HG03439 (cell line): ENCODE measurements at regions not wholly inside any gene's neighbourhood (a gene's known extent, or its start where the extent isn't known, plus 50 kb on each side); places are given as distances from the start of the nearest gene placed in this dataset.

Experiments
- ATAC-seq: cut with Tn5 transposase; IDR thresholded peaks from one replicate; pipeline ENCODE4 v1.9.1; 2021; ENCODE audit warnings: mild to moderate bottlenecking, moderate library complexity; ENCODE audit not compliant: unreplicated experiment

DNA sequence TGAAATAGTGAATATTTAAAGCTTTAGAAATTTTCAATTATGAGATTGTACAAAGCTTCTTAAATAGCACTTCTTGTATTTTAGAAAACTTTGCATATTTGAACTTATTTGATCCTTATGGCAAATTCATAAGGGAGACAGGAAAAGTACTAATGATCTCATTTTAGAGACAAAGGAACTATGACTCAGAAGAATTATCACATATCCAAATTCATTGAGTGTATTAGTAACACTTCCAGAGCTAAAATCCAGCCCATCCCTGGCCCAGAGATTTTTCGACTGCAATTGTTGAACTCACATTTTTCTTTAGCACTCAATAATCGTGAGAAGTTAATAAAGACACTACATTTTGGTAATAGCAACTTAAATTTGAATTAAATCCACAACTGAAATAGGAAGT is 704.3 kb downstream of the EPM2A start:
- no peak for ATAC-seq

DNA sequence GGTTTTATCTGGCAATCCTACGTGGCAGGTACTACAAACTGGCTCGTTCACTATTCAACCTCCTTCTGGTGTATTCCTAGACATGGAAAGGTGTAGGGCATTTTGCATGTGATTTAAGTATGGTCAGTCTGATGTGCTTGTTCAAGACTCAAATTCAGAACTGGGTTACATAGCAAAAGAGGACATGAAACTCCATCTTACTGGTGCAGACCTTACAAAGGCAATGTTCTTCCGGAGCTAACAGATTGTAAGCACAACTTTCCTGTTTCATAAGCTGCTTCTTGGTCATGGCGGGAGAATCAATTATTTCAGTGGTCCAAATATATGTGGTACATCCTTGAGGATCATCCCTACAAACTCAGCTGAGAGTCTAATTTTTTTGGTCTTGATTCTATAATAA is 703.4 kb downstream of the EPM2A start:
- no peak for ATAC-seq

DNA sequence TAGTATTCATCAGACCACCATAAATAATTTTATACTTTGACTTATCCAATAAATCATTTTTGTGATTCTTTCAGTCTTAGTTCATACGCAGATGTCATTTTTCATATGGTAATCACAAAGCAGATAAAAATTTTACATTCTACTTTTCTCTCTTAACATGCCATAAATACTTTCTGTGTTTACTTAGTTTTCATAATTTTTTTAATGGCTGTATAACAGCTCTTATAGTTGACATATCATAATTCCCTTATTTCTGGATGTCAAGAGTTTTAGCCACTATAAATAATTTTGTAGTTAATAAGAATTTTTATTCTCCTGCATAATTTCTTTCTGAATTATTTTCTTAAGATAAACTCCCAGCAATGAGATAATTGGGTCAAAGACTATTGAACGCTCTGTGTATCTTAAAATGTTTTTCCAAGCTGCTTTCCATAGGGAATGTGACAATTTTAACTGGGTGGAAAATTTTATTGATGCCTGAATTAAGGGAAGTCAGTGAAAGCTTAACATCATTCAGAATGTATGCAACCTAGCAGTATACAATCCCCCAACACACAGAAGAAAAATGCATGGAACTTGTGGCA is 702.7 kb downstream of the EPM2A start:
- no peak for ATAC-seq

- ATAC-seq = no peak
Observed at GRCh38 chr6:145034664-145035063, 700.7 kb downstream of the EPM2A start.

DNA sequence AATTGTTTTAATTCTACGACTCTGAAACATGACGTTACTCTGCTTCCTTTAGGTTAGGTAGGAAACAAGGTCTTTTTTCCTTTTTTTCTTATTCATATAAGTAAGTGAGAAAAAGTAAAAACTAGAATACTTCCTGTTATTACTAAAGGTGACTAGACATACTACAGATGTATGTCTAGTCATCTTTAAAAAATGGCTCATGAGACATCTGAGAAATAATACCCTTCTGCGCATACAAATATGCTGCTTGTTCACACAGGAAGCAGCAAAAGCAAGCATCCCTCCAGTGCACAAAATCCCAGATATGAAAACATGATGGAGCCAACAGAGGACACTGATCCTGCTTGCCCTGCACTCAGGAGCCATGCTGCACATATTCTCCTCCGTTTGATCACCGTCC is 699.1 kb downstream of the EPM2A start:
- no peak for ATAC-seq

GRCh38 chr6:145036848-145037567 is 698.3 kb downstream of the EPM2A start:
- no peak for ATAC-seq

- ATAC-seq = no peak
Observed at GRCh38 chr6:145042559-145042958, 692.8 kb downstream of the EPM2A start.

- ATAC-seq = no peak
Observed at GRCh38 chr6:145043926-145044500, 691.3 kb downstream of the EPM2A start.

DNA sequence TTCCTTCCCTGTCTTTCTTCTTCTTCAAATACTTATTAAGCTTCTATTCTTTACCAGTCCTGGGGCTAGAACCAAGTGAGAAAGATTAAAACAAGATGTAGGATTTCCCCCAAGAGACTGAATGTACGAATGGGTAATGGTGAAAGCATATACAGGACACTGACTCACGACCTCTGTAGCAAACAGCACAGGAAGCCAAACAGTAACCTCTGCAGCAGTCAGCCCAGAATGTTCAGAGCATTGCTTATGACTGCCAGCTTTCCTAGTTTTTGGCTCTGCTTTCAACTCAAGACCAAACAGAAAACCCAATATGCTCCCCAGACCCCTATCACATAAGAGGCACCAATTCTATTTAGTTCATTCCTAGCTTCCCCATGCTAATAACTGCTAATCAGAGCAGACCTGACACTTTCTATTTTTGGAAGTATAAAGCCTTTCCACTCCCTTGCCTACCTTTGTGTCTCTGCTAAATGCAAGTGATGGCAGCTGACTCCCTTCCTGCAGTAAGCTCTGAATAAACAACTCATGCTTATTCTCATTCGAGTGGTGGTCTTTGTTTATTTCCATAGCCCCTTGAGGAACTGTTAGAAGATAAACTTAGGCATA is 690.6 kb downstream of the EPM2A start:
- no peak for ATAC-seq

- no peak for ATAC-seq
Observed at GRCh38 chr6:145045582-145045981, 689.7 kb downstream of the EPM2A start.

GRCh38 chr6:145047891-145048290 is 687.4 kb downstream of the EPM2A start:
- no peak for ATAC-seq

DNA sequence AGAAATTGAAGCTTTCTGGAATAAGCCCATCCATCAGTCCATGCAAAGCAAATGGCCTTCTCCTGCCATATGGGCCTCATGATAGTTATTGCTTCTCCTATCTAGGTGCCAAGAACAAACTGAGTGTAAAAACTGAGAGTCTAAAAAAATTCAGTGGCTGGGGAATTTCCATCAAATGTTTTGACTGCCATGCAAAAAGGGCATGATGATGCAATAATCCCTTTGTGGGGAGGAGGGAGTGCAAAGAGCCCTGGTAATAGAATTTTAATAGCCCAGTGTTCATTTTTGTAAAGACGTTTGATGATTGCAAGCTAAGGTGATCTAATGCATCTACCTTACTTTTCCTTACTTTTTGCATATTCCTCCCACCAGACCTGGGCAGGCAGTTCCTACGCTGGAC is 683.7 kb downstream of the EPM2A start:
- no peak for ATAC-seq

DNA sequence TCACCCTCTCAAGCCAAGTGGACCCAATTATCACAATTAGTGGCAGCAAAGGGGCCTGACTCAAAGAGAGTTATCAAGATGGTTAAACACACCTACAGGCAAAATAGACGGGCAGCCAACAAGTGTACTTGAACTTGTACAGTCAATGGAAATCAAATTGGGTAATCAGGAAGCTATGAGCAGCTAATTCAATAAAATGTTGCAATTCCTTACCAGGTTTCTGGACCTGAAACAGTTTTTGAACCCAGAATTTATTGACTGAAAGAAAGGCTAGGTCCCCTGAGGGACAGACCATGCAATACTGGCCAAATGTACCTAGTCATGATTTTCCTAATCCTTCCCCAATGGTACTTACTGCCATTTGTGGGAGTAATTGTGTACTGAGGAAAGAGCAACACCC is 679.8 kb downstream of the EPM2A start:
- no peak for ATAC-seq

DNA sequence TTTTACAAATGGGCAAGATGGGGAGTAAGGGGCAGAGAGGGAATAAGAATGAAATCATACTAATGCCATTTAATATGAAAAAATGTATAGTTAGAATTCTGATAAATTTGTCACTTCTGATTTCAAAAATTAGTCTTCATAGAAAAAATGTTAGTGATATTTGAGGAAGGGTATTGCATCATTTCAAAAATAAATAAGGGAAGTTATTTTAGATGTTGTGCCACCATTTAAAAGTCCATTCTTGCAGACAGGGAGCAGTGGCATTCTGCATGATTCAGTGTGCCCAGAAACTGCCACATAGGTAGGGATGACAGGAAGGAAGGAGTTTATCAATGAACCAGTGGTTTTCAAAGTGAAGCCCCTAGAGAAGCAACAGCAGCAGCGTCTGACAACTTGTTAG is 674.6 kb downstream of the EPM2A start:
- ATAC-seq = no peak

- no peak for ATAC-seq
Observed at GRCh38 chr6:145063091-145063490, 672.2 kb downstream of the EPM2A start.

- no peak for ATAC-seq
Observed at GRCh38 chr6:145067430-145067829, 667.9 kb downstream of the EPM2A start.

DNA sequence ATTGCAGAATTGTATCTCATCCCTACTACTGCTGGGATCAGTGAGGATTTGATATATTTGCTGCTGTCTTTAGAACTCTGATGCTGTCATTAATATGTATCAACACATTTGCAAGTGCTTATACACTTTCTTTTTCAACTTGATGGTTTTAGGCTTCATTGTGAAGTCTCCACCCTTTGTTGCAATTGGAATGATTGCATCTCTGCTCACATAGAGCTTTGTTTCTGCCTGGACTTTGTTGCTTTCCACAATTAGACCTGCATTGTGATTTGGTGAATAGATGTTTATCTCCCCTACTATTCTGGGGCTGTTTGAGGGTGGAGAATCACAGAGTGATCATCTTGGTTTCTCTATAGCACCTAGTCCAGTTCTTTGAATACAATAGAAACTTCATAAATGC is 666.7 kb downstream of the EPM2A start:
- no peak for ATAC-seq

GRCh38 chr6:145069966-145070365 is 665.4 kb downstream of the EPM2A start:
- no peak for ATAC-seq

DNA sequence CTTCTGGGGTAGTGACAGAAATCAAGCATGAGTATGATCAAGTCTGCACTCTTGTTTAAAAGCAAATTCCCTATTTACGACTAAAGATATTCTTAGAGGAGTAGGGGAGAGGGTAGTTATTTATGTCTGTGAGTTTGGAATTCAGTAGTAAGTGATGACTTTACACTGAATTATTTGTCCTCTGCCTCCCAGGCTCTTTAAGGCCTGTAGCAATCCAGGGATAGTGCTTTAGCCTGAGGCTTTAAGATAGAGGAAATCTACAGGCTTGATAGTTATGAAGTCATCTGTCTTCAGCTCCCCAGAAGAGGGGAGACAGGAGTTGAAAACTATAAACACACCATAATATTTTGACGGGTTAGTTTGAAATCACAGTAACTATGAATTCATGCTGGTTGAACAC is 664.5 kb downstream of the EPM2A start:
- no peak for ATAC-seq

GRCh38 chr6:145071836-145072235 is 663.5 kb downstream of the EPM2A start:
- no peak for ATAC-seq

- ATAC-seq = no peak
Observed at GRCh38 chr6:145073811-145074210, 661.5 kb downstream of the EPM2A start.

- ATAC-seq = no peak
Observed at GRCh38 chr6:145074805-145075204, 660.5 kb downstream of the EPM2A start.
